LHCN-M2 (cell line): ENCODE measurements at regions not wholly inside any gene's neighbourhood (a gene's known extent, or its start where the extent isn't known, plus 50 kb on each side); places are given as distances from the start of the nearest gene placed in this dataset.

Experiments
- DNase-seq: peaks from one replicate; pipeline ENCODE4 v3.0.0-alpha.2; 2012; ENCODE audit warnings: low read depth

DNA sequence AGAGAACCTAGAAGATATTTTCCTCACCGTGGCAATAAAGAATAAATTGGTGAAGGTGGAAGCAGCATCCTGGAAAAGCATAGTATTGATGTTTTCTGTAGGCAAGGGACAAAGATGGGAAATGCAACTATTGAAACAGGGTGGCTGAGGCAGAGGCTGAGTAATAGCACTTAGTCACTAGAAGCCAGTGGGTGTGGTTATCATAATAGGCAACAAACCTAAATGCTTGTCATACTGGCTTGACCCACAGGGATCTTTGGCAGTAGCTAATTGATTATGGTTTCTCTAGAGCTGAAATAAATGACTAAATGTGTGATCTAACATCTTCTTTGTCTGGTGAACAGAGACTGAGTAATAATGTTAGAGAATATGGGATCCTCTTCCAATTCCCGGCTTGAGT lies 353.6 kb upstream of the RPS6KA3 start:
- DNase-seq, result peak; percentile 62

DNA sequence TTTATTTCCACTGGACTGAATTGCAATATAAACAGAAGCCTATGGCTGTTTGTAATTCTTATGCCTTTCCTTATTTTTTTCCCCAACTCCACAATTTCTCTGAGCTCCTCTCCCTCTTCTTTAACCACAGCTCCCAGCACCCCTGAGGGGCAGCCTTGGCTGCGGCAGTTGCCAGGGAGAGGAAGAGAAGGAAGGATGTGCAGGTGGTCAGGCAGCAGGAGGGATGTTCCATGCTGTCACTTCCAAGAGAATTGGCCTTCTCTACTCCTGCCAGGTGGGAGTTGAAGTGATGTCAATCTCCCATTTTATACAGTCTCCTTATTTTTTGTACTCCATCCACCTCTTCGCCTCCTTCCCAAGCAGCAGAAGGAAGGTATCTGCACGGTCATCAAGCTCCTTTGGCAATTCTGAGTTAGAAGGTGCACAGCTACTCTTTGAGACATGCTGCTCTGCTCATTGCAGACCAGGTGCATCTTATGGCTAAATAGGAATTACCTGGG lies 343.3 kb upstream of the RPS6KA3 start:
- no peak for DNase-seq

DNA sequence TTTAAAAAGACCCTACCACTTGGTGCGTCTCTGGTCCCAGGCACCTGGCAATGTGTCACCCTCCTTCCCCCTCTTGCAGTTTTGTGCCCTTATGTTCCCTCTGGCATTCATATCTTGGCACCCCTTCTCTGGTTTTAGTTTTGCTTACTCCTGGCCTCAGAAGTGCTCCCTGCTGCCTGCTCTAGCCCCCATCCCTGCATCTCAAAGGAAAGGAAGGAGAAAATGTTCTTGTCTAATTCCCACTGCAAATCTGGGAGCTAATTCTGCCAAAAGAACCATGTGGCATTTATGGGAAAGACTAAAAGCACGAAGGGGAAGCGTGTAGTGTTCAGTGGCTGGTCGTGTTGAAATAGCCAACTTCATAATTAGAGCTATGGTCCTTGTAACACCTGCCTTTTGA lies 340.1 kb upstream of the RPS6KA3 start:
- no peak for DNase-seq

DNA sequence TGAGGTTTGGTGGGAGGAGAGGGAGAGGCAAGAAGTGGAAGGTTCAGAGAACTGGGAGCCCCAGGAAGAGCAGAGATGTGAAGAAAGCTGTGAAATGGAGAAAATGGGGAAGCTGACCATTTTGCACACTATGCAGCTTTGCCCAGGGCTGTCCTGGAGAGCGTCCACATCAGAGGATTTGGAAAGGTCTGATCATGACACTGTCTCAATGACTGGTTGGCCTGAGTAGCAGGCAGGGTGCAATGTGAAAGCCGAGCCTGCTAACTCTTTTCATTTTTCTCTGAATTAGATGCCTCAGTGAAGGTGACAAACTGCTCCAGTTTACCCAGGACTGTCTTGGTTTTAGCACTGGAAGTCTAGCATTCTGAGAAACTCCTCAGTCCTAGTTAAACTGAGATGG lies 330.1 kb upstream of the RPS6KA3 start:
- no peak for DNase-seq

DNA sequence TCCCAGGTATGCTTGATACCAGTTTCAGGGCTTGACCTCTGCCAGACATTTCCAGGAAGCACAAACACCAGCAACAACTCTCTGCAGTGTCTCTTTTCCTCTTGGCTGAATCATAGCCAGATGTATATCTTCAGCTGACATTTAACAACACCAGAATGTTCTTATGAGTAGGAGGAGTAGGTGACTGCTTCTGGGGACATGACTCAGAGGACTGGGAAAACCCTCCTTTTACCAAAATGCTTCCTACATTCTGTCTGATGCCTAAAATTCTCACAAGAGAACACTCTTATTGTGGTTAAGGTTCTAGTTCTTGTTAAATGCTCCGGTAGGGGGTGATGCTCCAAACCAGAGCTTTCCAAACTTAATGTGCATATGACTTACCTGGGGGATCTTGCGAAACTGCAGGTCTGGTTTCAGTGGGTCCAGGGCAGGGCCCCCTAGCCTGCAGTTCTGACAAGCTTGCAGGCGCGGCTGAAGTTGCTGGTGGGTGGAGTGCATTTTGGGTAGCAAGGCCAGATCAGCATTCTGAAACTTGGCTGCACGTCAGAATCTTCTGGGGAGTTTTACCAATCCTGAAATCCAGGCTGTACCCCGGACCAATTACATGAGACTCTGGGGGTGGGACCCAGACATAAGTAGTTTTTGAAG lies 329.3 kb upstream of the RPS6KA3 start:
- DNase-seq, result peak; percentile 45

DNA sequence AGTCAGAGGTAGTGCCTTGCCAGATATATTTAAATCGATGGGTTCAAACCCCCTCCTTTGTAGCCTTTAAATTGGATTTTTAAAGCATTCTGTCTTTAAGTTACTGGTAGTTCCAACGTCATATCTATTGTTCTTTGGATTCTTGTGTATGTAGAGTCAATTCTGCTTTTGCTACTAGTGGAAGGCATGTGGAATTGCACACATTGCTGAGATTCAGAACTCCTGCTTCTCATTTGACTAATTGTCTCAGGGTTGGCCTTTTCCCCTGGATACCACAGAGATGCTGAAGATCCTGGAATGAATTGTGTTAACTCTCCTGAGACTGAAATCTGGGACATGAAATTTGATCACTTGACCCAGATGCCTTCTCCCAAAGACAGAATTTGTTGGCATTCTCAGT lies 328.3 kb upstream of the RPS6KA3 start:
- peak; percentile 19 for DNase-seq

DNA sequence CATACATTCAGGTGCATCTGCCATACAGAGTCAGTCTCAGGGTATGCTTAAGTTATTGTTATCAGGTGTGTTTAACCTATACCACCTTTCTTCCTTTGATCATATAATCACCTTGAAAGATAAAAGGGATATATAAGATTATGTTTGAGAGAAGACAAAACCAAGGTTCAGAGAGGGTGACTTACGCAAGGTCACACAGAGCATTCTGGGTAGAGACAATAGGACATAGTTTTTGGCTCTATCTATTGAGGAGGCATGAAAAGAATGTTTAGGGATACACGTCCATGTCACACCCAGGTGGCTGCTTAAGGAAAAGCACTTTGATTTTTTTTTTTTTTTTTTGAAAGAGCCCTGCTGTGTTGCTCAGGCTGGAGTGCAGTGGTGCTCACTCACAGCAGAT lies 327.1 kb upstream of the RPS6KA3 start:
- no peak for DNase-seq

DNA sequence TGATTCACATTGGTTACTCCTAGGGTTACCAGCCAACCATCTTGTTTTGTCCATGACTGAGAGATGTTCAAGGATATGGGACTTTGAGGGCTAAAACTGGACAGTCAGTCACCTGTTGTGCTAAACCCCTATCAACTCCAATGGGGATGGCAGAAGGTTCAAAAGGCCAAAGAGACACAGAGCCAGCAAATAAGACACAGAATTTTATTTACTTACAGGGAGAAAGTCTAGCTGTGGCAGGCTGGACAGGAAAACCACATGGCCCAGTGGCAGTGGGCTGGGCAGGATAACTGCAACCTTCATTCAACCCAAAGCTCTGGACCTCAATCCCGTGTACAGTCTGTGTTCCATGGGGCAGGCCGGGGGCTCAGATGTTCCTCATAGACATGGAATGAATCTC lies 326.7 kb upstream of the RPS6KA3 start:
- DNase-seq, result no peak

DNA sequence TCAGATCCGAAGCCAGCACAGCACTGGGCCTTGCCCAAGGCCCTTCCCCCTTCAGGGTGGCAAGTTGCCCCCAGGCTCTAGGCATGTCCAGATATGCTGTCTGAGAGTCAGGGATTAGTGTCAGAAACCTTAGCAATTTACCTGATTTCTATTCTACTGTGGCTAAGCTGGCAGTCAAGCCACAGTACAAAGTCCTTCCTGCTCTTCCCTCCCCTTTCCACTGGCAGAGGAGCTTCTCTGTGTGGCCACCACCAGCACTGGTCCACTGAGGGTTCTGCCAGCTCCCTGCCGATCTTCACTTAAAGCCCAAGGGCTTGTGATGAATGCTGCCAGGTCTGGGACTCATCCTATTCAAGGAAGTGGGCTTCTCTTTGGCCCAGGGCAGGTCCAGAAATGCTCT lies 324.5 kb upstream of the RPS6KA3 start:
- DNase-seq, result no peak

DNA sequence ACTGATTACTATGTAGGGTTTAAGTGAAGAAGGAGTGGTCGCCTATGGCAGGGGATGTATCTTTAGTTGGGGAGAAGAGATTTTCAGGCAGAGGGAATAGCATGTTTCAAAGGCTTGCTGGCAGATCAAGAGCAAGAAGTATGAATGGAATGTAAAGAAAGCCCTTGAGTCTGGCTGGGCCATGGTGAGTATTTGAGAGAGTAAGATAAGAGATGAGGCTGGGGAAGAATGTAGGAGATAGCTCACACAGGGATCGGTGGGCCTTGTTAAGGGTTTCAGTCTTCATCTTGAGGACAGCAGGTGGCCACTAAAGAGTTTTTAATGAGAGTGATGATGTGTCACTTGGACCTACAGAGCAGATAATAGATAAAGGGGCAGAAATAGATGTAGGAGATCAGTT lies 319.1 kb upstream of the RPS6KA3 start:
- no peak for DNase-seq

DNA sequence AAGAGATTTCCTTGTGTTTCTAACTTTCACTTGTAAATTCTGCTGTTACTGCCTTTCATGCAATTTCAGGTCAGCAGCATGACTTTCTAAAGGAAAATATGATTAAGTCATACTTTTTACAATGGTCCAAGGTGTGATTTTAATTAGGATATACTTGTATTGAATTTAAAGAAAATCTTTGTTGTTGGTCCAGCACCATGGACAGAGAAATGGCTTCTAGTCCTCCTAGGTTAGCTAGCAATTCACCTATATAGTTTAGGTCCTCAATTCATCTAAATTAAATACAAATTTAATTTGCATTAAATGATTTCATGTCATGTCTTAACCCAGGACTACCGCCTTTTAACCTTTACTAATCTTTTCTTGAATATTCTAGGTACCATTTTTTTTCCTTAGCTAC lies 304.9 kb upstream of the RPS6KA3 start:
- peak; percentile 10 for DNase-seq

DNA sequence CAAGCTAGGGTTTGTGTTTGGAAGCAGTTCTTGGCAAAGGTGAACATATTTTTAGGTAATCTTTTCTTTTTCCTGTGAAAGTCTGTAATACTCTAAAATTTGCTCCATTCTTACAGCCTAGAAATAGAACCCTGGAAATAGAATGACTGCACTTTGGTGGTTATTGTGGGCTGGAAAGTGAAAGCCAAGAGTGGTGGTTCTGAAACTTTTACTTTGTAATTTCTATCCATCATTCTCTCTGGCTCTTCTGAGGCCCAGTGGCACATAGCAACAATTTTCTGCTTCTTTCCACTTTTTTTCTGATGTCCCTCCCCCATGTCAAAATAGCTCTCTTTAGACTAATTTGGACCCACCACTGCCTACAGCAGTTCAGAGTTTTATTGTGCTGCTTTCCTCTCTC lies 300.4 kb upstream of the RPS6KA3 start:
- no peak for DNase-seq

DNA sequence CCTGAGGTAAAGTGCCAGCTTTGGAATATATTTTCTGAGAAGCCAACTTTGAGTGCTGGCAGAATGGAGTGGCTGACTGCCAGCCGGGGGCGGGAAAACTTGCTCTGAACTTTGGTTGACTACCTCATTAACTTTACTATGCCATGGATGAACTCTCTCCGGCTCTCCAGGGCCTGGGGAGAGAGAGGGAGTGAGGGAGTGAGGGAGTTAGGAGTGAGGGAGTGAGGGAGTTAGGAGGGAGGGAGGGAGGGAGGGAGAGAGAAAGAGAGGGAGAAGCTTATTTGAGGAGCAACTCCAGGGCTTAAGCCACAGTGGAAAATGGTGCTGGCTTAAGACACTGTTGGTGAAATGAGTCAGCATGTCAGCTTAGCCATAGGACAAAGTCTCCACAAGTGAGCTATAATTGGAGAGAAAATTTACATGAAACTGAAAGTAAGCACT lies 280.9 kb upstream of the RPS6KA3 start:
- peak; percentile 74 for DNase-seq

DNA sequence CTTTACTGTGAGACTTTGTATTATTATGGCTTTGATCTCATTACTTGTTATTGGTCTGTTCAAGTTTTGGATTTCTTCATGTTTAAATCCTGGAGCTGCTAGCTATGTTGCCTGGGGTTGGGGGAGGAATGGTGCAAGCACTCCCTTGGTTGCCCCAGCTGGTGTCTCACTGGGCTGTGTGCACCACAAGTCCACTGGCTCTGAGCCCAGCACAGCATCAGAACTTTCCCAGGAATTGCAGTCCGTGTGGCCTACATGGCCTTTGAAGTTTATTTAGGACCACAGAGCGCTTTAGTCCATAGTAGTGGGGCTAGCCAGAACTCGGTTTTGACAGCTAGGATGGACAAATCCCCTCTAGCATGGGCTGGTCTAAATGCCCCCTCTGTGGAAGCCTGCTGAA lies 278.8 kb upstream of the RPS6KA3 start:
- DNase-seq, result peak; percentile 27

DNA sequence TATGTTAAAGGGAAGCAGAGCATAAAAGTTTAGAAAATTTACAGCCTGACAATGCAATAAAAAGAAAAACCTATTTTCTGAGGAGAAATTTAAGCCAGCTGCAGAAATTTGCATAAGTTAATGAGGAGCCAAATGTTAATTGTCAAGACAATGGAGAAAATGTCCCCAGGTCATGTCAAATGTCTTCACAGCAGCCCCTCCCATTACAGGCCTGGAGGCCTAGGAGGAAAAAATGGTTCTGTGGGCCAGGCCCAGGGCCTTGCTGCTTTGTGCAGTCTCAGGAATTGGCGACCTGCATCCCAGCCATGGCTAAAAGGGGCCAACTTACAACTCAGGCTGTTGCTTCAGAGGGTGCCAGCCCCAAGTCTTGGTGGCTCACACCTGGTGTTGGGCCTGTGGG lies 275.4 kb upstream of the RPS6KA3 start:
- no peak for DNase-seq

DNA sequence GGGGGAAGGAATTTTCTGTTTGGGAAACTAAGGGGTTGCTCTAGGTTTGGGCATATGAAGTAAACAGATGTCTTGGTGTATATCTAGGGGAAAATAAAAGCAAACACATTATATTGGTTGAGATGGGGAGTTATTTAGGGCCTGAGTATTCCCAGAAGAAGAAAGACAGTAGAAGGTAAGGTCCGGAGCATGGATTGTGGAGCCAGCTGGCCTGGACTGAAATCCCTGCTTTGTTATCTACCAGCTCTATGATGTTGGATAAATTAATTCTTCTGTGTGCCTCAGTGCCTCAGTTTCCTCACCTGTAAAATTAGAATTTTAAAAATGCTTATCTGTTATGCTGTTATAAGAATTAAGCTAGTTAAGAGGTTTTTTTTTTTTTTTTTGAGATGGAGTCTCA lies 272.3 kb upstream of the RPS6KA3 start:
- DNase-seq, result no peak

DNA sequence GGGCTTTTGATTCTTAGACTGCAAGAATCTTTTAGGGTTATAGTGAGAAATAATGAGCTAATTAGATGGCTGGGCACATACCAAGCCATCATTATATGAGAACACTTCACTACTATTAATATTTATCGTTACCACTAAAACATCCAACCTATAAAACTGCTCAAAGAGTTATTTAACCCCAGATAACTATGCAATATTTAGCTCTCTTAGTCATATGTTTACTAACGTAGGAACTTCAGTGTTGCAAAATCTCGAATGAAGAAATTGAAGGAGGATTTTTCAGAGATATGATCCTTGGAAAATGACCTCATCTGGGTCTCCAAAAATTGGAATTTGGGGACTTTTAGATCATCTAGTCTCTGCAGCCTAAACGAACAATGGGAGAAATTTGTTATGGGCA lies 265.0 kb upstream of the RPS6KA3 start:
- no peak for DNase-seq

DNA sequence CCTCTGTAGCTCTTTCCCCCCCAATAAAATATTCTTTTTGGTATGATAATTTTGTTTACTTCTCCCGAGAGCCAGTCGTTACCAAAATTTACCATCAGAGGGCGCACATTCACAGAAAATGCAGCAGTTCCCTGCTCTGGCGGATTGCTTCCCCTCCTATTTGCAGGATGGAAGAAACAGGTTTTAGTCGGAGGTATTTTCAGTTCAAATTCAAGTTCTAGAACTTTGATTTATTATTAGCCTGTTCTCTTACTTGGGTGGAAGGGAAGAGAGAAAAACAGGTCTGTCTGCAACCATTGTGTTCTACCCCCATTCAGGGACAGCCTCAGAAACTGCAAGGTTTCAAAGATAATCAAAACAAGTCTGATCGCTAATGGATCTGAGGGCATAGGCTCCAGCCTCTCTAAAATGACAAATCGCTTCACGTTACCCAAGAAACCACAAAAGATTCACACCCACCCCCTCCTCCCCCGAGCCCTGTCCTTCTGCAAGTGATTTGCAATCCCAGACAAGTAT lies 263.8 kb upstream of the RPS6KA3 start:
- peak; percentile 46 for DNase-seq

DNA sequence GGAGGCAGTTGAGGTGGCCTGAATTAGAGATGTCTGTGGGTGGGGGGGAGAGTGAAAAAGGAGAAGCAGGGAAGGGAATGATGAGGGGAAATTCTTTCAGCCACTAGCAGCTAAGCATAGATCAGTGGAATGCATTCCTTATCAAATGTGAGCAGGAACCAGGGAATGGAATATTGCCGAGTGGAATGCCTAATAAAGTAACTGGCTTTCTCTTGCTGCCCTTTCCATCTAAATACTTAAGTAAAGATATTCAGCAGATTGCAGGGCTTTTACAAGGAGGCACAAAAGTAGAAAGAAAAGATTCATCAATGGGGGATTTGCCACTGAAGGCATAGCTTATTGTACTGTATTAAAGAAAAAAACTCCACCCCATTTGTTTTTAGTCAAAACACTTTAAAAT lies 263.0 kb upstream of the RPS6KA3 start:
- no peak for DNase-seq

DNA sequence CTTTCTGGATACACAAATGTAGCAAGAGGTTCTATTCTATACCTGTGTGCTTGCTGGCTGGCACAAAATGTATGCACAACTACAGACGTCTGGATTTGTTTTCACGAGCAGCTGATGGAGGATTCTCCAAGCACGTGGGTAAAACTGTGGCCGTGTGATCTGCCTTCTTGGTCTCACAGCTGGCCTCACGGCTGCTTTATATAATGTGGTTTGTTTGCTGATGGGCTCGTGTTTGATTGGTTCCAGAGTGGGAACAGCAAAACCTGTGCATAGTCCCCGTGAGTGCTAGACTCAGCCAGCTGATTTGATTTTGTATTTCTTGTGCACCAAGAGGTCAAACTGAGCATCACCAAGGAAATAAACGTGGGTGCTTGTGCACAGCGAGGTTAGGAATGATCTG lies 262.6 kb upstream of the RPS6KA3 start:
- no peak for DNase-seq

DNA sequence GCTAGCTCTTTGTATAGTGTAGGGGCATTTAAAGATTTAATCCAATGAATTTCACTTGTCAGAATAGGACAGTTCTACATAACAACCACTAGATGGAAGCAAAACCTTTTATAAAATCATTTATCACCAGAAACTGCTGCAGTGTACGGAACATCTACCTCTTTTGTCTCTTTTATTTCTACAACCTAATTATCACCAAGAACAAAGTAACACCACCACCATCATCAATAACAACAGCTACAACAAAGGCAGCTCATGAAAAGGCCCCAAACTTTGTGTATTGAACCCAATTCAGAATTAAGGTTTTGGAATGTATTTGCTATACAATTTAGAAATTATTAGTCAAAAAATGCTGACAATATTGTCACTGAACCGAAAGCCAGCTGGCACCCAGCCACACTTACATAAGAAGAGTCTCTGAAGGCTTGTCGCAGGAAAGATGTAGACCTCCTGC lies 260.9 kb upstream of the RPS6KA3 start:
- no peak for DNase-seq

DNA sequence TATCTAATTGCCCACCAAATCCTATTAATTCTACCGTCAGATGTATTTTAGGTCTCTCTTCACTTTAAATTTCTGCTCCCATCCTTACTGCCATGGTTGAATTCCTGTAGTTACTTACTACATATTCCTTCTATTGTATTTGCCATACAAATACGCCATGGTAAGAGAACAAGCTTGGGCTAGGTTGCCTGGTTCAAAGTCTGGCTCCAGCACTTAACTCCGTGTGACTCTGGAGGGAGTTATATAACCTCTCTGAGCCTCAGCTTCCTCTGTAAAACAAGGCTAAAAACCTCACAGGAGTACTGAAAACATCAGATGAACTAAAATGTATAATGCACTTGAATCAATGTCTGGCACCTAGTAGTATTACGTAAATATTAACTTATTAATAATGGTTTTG lies 260.3 kb upstream of the RPS6KA3 start:
- DNase-seq, result no peak

DNA sequence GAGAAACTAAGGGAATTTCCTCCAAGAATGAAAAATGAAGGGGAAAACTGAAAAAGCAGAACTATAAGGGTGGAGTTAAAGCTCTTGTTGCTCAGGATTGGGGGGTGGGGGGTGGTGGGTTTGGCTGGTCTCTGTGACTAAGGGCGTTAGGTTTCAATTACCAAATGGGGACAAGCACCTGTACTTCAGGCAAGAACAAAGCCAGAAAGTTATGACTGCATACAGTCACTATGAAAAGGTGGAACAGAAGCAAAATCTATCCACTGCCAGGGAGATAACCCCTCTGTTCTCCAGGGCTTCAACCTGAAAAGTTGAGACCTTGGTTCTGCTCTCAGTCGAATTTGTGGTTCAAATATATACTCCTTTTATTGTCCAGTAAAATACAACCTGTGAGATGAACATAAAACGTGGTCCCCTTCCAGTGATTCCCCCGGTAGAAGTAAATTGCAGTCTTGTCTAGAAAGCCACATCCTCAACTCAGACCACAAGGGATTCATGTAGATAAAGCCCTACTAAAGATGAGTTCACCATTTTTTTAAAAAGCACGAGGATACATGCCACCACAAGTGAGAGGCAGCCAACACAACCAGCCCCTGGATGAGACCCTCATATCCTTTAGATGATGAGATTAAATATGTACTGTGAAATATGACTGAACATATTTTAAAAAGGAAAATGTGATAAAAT lies 257.1 kb upstream of the RPS6KA3 start:
- DNase-seq, result no peak
